ENCODE measurements at regions not wholly inside any gene's neighbourhood (a gene's known extent, or its start where the extent isn't known, plus 50 kb on each side); places are given as distances from the start of the nearest gene placed in this dataset.

GRCh38 chr3:21132896-21133295, 618.1 kb downstream of the ZNF385D start:
- TF ChIP-seq CTCF (IDR thresholded peaks at IDR 0.05 in 2 of 3, conservative IDR thresholded peaks at IDR 0.05 in 1 of 3; ENCODE audit: borderline replicate concordance in 1 of 3, insufficient read depth in 1 of 3, low read depth in 2 of 3, low read length in 2 of 3) (no peak), POLR2A (IDR thresholded peaks at IDR 0.05; ENCODE audit: borderline replicate concordance, extremely low read depth, insufficient read depth, insufficient read length) (no peak)

All from HCT116 (cell line).